PC-9 (cell line): ENCODE measurements at regions not wholly inside any gene's neighbourhood (a gene's known extent, or its start where the extent isn't known, plus 50 kb on each side); places are given as distances from the start of the nearest gene placed in this dataset.

ENCODE experiments used
- CTCF ChIP-seq: fragments of 200-600 bp; sonication (generic); conservative IDR thresholded peaks from 2 replicates; pipeline ENCODE4 v1.6.1; 2017; ENCODE audit warnings: mixed run types, antibody characterized with exemption, mild to moderate bottlenecking, moderate library complexity
- EZH2 ChIP-seq: fragments of 200-600 bp; sonication (generic); IDR thresholded peaks from 2 replicates; pipeline ENCODE4 v1.8.0; 2017; ENCODE audit warnings: antibody characterized with exemption, low read depth

- TF ChIP-seq EZH2 (no peak), CTCF (no peak)
Measured at GRCh38 chr3:74808506-74809275, 194.2 kb upstream of the CNTN3 start.
